ENCODE measurements at regions not wholly inside any gene's neighbourhood (a gene's known extent, or its start where the extent isn't known, plus 50 kb on each side); places are given as distances from the start of the nearest gene placed in this dataset.

DNA sequence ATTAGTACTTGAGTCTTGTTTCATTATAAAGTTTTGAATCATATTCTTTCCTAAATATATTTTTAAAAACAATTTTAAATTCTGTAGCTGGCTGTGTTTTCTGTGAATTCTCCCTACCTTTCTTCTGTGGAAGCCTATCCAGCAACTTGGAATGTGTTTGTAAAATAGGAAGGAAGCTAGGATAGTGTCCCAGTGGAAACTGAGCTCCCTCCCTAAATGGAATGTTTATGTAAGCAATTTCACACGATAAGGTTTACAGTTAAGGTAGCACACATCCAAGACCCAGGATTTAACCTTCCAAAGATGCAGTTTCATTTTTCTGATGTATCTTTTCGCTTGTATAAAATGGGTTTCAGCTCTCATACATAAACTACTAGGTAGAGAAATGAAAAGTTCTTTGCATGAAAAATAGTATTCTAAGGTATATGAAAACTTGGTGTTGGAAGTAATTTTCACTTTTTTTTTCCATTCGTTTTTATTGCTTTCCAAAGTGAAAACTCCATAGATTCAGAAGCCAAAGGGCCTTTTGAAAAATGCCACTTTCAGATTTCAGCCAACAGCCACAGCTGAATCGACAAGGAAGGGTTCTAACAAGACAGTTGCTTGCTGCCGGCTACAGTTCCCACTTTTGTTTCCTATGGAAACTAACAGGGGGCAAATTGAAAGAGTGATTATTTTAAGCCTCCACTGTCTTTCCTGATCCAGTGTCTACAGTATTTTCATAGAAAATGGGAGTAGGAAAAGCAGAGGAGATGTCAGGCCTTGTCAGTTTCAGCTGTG, 405.1 kb upstream of the POU3F3 start:
- ChIA-PET CTCF (ENCODE audit: partially characterized antibody) (interaction anchor here (0.6 to 2.0 kb wide), 10 partner anchors 14 to 386 kb away, joined by 3 to 7 read pairs (median 3); no protein-coding TSS in a partner anchor), POLR2A (ENCODE audit: partially characterized antibody) (no interaction called here)
- TF ChIP-seq KDM4A (IDR thresholded peaks at IDR 0.05; ENCODE audit: low read depth, low read length, severe bottlenecking) (no peak), SP1 (IDR thresholded peaks at IDR 0.05; ENCODE audit: low read depth, low read length) (no peak), TCF12 (IDR thresholded peaks at IDR 0.05; ENCODE audit: low read depth, low read length) (no peak), RNF2 (IDR thresholded peaks at IDR 0.05; ENCODE audit: borderline replicate concordance, low read depth, low read length, missing control alignments, poor library complexity, severe bottlenecking) (no peak), GABPA (IDR thresholded peaks at IDR 0.05; ENCODE audit: borderline replicate concordance, insufficient read depth, low read length) (no peak), HDAC6 (IDR thresholded peaks at IDR 0.05; ENCODE audit: low read depth, low read length) (no peak), SIX5 (IDR thresholded peaks at IDR 0.05; ENCODE audit: low read depth, low read length) (no peak), CBX8 (IDR thresholded peaks at IDR 0.05; ENCODE audit: borderline replicate concordance, low read depth, low read length) (no peak)

More for the DNA sequence above, 405.1 kb upstream of the POU3F3 start:
- Histone ChIP-seq H3K56ac (replicated peaks; ENCODE audit: insufficient read length, low read depth, low read length) (no peak overlapping the region), H3K9me3 (ENCODE audit: insufficient read depth in 2 of 2, low read depth in 1 of 2, low read length in 1 of 2) (no peaks in the 10 kb centered on the region), H4K20me1 (replicated peaks in 1 of 2; ENCODE audit: control insufficient read depth in 1 of 2, insufficient read depth in 2 of 2, low read length in 2 of 2) (no peaks in the 10 kb centered on the region), H2BK120ac (replicated peaks; ENCODE audit: low read depth, low read length) (no peak overlapping the region), H2BK15ac (ENCODE audit: low read length) (no peak overlapping the region), H4K5ac (ENCODE audit: insufficient read length, low read depth, low read length) (no peak overlapping the region), H2BK5ac (ENCODE audit: low read depth, low read length) (no peak overlapping the region), H3K4ac (replicated peaks; ENCODE audit: insufficient read length, low read depth, low read length) (no peak overlapping the region), H3K36me3 (ENCODE audit: control insufficient read depth in 2 of 4, insufficient read depth in 4 of 4, low read length in 3 of 4) (no peaks in the 10 kb centered on the region), H3K23ac (ENCODE audit: insufficient read length) (no peak overlapping the region), H4K8ac (ENCODE audit: extremely low read depth, insufficient read depth, low read length) (no peak overlapping the region), H3K14ac (ENCODE audit: insufficient read length) (no peak overlapping the region), H3K79me2 (ENCODE audit: control insufficient read depth in 1 of 2, insufficient read depth in 2 of 2, low read length in 2 of 2) (no peaks in the 10 kb centered on the region), H3K27ac (ENCODE audit: low read depth, low read length) (no peak overlapping the region), H3K9ac (replicated peaks in 1 of 4; ENCODE audit: extremely low read depth in 1 of 4, low read depth in 3 of 4, low read length in 3 of 4) (peak overlapping the region in 1 of 4 experiments; percentile 34; a peak in 1 of 7 replicates), H2BK20ac (ENCODE audit: low read length) (no peak overlapping the region), H2AK5ac (ENCODE audit: low read depth, low read length) (no peak overlapping the region), H4K91ac (replicated peaks; ENCODE audit: insufficient read length, low read length) (no peak overlapping the region), H3K4me1 (replicated peaks in 1 of 4; ENCODE audit: control insufficient read depth in 3 of 4, insufficient read depth in 4 of 4, low read length in 3 of 4) (no peaks in the 10 kb centered on the region), H3K27me3 (replicated peaks in 1 of 4; ENCODE audit: control insufficient read depth in 3 of 4, extremely low read depth in 1 of 4, insufficient read depth in 3 of 4, low read length in 3 of 4) (no peaks in the 10 kb centered on the region), H2BK12ac (ENCODE audit: low read depth, low read length) (no peak overlapping the region), H3K4me2 (ENCODE audit: insufficient read depth in 1 of 2, low read depth in 2 of 2, low read length in 2 of 2) (no peak overlapping the region), H3K4me3 (ENCODE audit: extremely low read depth in 1 of 4, insufficient read depth in 2 of 4, low read depth in 3 of 4, low read length in 4 of 4) (no peak overlapping the region), H3K23me2 (ENCODE audit: low read depth, low read length) (no peaks in the 10 kb centered on the region), H3K18ac (ENCODE audit: extremely low read depth, low read length) (no peak overlapping the region), H3K79me1 (ENCODE audit: low read depth, low read length) (no peaks in the 10 kb centered on the region), H2AFZ (ENCODE audit: low read length) (no peak overlapping the region)
- DNase-seq (ENCODE audit: low read depth in 1 of 2, low spot score in 2 of 2), result no peak
- 78% methylated on average over 5 of the region's 5 CpGs; no CpG with 5 or more reads in 1 of the 2 experiments for WGBS, 2 experiments (ENCODE audit: extremely low coverage in 1 of 2, insufficient coverage in 1 of 2, insufficient read length in 1 of 2, insufficient replicate concordance in 2 of 2, low coverage in 1 of 2, low lambda C conversion rate in 2 of 2, missing lambda C conversion rate in 1 of 2)
- no peak for FAIRE-seq

All from H1 (cell line).